Right lung (tissue), 2 donors: ENCODE measurements at regions not wholly inside any gene's neighbourhood (a gene's known extent, or its start where the extent isn't known, plus 50 kb on each side); places are given as distances from the start of the nearest gene placed in this dataset.
A peak's percentile ranks its signal among the peaks of the same experiment; 100 is the strongest.
"Not testable (repeated sequence)": the region's sequence is repeated elsewhere in the genome, so short reads cannot be mapped to it uniquely, and the experiment has no call there.

Source experiments
- DNase-seq, 2 donors: peaks; one replicate each; pipeline ENCODE4 v3.0.0-alpha.2; 2013

DNA sequence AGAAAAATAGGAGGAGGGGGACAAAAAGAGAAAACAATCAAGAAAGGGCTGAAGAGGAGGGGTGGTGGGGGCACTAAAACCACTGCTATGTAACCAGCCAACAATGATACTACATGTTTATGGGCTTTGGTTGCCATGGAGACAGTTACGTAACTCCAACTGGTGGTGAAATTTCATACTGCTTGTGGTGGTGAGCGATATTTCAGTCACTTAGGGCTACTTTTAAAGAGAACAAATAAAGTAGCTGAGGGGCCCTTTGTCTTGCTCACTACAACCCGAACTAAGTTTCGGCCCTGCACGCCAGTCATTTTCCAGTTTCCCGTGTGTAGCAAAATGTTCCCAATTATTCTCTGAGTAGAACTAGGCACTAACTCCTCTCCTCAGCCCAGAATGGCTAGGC is 275.2 kb upstream of the EDA2R start:
- DNase-seq, result peak; percentile 17 to 19

DNA sequence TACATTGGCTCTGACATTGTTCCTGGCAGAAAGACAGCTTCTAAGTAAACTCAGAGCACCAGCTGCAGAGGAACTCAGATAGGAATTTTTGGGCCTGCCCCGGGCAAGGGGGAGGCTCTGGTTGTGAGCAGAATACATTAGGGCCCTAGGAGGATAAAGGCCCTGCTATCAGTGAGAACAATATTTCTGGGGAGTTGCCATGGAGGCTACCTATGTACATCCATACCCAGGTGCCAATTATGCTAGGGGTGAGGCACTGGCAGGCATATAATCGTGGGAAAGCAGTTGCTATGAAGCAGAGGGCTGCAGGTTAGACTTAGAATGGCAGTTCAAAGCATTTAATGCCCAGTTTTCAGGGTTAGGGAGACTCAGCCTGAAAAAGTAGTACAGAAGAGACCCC is 273.5 kb upstream of the EDA2R start:
- DNase-seq, result no peak

DNA sequence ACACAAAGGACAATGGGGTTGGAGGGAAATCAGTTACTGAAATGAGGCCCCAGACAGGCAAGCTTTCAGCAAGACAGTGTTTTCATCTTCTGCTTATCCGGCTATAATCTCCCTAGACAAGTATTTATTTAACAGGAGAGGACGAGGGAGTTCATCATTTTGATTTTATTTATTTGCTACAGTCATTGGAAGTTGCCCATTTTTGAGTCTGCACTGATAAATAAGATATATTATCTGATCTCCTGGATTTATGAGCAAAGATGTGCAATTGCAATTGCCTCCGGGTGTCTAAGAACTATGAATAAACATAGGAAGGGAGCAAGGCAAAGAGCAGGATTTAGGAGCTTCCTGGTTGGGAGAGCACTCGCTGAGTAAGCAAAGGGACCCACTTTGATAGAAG is 263.2 kb upstream of the EDA2R start:
- DNase-seq, result no peak

DNA sequence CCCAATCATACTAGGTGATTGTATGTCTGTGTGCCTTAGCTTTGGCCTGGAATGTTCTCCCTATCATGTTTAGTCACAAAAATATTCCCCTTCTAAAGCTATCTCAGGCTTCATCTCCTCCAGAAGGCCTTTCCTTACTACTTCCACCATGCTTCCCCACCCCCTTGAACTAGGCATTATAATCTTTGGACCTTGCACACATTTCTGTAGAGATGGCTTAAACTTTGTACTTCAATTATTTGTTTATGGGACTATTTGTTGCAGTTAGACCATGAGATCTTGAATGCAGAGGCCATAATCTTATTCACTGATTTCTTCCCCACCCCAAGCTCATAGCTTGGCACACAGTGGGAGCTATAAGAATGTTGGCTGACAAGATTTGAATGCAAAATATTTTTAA is 262.0 kb upstream of the EDA2R start:
- DNase-seq, result no peak

DNA sequence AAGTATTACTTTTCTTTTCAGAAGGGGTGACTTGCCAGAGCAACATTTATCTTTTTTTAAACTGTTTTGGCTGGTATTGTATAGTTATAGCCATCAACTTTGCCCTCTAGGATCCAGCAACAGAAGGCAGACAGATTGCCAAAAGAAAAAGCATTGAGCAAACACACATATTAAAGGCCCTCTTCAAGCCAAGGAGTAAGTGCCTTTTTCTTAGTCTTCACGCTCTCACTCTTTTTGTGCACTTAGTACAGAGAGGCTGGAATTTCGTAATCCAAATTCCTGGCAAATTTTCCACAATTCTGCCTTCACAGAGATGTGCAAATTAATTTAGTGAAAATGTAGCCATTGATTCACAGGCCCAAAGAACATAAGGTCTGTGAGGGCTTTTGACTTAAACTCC is 253.1 kb upstream of the EDA2R start:
- no peak for DNase-seq

DNA sequence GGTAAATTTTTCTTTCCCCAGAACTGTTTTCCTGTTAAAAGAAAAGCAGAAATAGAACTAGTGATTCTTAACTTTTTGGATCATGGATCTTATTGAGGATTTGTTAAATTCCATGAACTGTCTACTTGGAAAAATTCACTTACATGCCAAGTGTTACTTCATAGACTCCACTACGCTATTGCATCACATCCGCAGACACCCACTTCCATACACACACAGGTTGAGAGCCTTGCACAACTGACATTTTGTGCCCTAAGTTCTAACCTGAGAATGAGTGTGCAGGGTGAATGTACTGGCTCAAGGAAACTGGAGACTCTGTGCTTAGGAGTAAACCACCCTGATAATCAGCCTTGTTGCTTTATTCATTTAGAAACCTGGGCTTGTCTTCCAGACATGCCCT is 250.5 kb upstream of the EDA2R start:
- DNase-seq, result no peak

DNA sequence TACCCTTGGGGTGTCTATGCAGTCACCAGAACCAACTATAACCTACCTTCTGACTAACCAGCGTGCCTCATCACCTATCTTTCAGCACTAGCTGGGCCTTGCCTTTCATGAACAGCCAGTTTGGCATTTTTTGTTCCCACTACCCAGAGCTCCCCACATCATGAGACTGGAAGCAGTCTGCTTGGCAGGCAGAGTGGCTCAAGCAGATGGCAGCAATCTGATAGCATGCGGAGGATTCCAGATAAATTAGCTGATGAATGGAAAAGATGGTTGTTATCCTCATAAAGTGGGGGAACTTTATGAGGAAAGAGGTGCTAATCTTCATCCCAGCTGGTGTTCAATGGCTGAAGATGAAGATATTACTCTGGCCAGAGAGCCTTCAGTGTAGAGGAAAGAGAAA is 243.2 kb upstream of the EDA2R start:
- no peak for DNase-seq

DNA sequence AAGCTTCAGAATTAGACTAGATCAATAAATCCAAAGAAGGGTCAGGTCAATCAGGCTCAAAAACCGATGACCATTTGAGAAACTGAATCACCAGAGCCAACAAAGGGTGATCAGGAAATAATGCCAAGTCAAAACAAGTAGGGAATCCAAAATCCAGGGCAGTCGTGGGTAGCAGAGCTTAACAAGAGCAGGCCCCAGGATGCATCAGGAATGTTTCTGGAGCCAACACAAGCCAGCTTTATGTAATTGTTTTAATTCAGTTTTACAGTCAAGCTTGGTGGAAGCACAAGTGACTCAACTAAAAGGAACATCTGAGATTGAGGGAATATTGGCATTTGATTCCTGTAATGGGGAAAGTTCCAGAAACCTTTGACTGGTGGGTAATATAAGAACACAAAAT is 237.9 kb upstream of the EDA2R start:
- no peak for DNase-seq

DNA sequence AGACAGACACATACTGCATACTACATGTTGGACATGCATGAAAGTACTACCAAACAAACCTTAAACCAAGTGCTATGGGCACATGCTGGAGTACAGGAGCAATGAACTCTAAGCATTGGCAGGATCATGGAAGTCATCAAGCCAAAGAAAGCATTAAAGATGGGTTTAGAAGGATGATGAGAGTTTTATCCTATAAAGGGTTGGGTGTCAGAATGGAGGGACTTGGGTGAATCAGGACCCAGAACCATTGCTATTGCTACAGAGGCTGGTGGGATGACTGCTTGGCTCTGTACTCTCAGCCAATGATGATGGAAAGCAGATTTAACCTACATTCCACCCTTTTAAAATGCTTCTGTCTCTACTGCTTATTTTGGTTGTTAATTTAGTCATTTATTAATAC is 233.9 kb upstream of the EDA2R start:
- no peak for DNase-seq

DNA sequence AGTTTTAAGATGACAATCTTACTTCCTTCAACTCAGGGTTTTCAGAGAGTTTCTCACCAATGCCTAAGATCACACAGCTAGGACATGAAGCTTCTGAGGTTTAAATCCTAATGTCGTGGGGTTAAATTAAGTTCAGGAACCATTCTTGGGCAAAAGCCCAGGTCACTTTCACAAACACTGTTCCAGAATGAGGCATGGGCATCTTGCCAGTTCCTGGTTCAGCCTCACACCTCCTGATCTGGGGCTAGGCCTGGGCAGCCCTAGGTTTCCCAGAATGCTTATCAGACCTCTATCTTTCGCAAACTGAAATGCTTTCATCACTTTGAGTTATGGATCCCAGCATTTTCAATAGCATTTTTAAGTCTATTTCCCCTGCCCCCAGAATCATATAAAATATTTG is 224.8 kb upstream of the EDA2R start:
- DNase-seq, result no peak

DNA sequence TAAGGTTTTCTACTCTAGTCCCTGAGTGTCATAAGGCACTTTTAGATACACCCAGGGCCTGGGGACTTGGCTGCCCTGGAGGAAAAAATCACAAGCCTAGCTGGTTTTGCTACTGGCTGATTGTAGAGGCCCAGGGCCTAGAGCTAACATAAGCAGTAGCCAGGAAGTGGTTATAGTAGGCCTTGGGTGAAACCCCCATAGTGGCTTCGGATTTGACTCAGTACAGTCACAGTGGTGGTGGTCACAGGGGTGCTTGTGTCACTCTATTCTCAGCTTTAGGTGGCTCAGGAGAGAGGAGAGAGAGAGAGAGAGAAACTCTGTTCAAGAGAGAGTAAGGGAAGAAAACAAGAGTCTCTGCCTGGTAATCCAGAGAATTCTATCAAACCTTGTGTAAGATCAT is 194.5 kb upstream of the EDA2R start:
- DNase-seq, result no peak

DNA sequence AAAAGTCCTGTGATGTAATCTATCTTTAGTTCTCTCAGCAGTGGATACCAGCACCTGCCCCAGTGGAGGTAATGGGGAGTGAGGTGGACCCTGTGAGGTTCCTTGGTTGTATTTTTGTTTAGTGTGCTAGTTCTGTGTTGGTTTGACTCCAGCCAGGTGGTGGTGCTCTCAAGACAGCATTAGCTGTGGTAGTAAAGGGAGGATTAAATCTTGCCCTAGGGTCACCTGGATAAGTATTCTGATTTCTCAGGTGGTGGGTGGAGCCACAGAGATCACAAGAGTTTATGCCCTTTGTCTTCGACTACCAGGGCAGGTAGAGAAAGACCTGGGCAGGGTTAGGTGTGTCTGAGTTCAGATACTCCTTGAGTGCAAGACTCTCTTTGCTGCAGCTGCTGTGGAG is 176.3 kb upstream of the EDA2R start:
- DNase-seq, result no peak

DNA sequence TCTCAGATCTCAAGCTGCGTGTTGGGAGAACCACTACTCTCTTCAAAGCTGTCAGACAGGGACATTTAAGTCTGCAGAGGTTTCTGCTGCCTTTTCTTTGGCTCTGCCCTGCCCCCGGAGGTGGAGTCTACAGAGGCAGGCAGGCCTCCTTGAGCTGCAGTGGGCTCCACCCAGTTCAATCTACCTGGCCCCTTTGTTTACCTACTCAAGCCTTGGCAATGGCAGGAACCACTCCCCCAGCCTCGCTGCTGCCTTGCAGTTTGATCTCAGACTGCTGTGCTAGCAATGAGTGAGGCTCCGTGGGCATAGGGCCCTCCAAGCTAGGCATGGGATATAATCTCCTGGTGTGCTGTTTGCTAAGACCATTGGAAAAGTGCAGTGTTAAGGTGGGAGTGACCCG is 155.6 kb upstream of the EDA2R start:
- not testable (repeated sequence) for DNase-seq

DNA sequence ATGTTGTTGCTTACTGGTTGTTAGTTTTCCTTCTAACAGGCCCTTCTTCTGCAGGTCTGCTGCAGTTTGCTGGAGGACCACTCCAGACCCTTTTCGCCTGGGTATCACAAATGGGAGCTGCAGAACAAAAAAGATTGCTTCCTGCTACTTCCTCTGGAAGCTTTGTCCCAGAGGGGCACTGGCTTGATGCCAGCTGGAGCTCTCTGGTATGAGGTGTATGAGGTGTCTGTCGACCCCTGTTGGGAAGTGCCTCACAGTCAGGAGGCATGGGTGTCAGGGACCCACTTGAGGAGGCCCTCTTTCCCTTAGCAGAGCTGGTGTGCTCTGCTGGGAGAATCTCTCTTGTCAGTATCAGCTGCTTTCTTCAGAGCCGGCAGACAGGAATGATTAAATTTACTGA is 127.4 kb upstream of the EDA2R start:
- DNase-seq, result no peak

DNA sequence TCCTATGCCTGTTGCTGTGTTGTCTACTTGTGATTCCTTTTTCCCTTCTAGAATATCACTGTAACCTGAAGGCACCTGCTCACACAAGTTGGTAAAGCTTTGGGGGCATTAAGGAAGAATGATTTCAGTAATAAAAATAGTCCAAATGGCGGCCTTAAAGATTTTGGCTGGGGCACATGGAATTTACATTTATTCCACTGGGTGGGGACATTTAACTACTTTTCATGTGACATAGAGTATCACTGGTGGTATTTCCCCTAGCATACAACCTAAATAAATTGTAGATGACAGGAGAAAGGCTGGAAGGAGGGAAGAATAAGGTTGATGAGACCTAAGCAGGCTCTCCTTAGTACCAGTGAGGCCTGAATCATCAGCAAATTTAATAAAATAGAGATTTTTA is 121.8 kb upstream of the EDA2R start:
- no peak for DNase-seq

DNA sequence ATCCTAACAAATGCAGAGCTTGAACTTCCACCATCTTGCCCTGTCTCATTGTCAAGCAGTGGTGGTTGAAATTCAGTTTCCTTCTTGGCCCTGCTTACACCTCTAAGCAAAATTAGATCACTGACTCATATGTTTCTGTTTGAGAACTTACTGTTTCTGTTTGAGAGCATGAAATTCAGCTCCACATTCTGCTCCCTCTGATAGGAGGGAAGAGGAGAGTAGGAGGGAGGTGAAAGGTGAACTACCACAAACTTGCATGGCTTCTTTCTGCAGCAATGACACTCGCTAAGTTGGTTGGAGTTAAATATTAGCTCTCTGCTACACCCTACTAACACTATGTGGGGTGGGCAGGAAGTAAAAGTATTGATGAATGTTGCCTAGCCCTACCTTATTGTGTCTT is 117.8 kb upstream of the EDA2R start:
- DNase-seq, result no peak

DNA sequence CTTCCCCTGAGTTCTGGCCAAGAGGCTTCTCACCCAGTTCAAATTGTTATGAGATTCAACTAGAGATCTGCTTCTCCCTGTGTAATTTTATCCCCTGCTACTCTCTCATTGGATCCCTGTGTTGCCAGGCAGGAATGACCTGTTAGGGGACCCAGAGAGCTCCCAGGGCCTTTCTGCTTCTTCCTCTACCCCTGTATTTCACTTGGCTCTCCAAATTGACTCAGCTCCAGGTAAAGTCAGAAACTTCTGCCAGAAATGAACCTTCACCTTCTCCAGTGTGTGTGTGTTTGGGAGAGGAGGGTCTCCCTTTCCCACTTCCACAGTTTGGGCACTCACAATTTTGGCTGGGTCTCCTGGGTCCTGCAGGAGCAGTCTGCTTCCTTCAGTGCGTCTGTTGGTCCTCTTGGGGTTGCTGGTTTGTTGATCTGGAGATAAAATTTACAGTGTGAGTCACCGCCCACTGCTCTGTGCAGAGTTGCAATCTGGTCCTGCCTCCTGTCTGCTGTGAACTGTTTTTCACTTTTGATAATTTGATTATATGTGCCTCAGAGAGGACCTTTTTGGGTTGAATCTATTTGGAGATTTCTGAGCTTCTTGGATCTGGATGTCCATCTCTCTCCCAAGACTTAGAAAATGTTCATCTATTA is 112.4 kb upstream of the EDA2R start:
- no peak for DNase-seq

DNA sequence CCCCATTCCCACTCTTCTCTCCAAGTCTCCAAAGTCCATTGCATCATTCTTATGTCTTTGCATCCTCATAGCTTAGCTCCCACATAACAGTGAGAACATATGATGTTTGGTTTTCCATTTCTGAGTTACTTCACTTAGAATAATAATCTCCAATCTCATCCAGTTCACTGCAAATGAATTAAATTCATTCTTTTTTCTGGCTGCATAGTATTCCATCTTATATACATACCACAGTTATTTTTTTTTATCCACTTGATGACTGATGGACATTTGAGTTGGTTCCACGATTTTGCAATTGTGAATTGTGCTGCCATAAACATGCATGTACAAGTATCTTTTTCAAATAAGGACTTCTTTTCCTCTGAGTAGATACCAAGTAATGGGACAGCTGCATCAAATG is 105.6 kb upstream of the EDA2R start:
- not testable (repeated sequence) for DNase-seq

DNA sequence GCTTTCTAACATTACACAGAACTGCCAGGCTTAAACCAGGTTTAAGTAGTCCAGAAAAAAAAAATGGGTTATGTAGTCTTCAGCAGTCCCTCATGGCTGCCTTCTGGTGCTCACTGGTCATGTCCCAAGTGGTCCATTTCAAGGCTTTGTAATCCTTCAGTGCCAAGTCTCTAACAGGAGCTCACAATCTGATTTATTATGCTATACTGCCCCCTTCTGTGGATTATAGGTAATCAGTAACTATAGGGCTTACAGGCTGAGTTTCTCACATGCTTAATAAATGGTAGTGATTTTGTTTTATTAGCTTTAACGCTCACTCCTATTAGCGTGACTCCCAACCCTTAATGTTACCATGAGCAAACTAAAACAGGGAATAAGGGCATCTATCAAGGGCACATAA is 92.5 kb upstream of the EDA2R start:
- DNase-seq, result no peak

DNA sequence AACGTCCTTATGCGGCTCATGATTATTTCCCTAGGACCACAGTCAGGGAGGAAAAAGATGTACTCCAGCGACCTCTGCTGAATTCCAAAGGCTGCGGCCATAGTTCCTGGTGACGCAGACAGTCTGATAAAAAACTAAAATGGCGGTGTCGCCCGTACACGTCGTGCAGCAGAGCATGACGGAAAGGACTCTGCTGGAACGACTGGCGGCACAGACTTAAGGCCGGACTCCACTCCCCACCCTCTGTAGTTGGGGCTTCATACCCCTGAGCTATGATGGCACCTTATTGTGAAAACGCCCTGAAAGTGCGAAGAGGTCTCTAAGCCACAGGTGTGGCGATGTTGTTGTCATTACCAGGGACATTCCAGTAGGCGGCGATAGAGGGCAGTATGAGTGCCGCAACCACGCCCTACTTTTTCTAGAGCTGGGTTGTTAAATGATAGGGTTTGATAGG is 90.0 kb upstream of the EDA2R start:
- peak; percentile 24 to 28 for DNase-seq

DNA sequence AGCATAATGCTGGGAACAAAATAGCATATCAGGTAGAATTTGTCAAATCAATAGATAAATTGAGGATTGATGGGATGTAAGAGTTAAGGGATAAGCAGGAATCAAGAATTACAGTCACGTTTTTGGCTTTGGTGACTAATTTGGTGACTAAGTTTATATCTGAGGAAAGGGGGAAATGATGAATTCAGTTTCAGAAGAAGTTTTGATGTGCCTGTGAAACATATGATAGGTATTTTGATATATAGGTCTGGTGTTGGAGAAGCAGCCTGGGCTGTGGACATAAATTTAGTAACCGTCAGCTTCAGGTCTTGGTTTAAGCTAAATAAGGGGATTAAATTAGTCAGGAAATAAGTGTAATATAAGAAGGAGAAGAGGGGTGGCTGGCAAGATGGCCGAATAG is 79.0 kb upstream of the EDA2R start:
- DNase-seq, result no peak

DNA sequence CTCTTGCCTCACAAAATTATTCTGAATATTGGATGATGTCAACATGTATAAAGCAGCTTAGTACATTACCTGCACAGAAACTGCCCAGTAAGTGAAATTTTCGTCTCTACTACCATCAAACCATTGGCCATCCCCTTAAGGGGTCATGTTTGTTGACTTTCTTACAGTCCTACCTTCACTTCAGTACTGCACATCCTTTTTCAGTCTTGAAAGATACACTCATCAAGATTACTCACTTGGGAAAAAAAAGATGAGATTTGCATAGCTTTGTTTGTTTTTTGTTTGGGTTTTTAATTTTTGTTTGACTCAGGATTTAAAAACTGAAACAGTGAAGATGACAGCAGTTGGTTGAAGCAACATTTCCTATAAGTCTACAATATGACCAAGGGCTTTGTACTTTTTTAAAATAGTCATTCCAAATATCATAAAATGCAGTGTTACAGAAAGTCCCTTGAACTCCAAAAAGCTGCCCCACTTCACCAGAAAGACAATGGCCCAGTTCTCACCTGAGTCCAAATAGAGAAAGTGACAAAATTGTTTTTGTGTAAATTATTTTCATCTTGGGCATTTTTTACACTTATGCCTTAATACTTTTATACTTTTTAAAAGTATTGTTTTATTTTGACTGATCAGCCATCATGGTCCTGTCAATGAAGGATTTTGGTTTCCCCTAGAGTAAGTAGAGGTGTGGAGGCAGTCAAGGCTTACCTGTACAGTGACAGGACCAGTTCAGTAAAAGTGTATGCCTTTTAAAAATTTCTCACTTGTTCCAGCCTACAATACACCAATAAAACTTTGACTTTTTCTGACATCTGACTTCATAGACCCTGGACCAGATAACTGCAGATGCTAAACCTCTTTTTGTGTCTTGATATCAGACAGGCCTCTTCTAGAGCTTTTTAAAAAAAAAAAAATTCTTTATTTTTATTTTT is 59.7 kb upstream of the EDA2R start:
- DNase-seq, result no peak

DNA sequence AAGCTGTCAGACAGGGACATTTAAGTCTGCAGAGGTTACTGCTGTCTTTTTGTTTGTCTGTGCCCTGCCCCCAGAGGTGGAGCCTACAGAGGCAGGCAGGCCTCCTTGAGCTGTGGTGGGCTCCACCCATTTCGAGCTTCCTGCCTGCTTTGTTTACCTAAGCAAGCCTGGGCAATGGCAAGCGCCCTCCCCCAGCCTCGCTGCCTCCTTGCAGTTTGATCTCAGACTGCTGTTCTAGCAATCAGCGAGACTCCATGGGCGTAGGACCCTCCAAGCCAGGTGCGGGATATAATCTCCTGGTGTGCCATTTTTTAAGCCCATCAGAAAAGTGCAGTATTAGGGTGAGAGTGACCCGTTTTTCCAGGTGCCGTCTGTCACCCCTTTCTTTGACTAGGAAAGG is 53.6 kb upstream of the EDA2R start:
- DNase-seq, result not testable (repeated sequence)
